Stimulated activated CD4-positive, alpha-beta T cell treated with anti-CD3 and anti-CD28 coated beads, Interleukin-15, amount 100 ng/mL, for 1 hour (primary cell): ENCODE measurements at regions not wholly inside any gene's neighbourhood (a gene's known extent, or its start where the extent isn't known, plus 50 kb on each side); places are given as distances from the start of the nearest gene placed in this dataset.
"Not testable (repeated sequence)": the region's sequence is repeated elsewhere in the genome, so short reads cannot be mapped to it uniquely, and the experiment has no call there.

Experiments used
- DNase-seq, 2 donors: peaks; one replicate each; pipeline ENCODE4 v3.0.0-alpha.2; 2020; ENCODE audit warnings: low read depth in 1 of 2, low spot score in 1 of 2

DNA sequence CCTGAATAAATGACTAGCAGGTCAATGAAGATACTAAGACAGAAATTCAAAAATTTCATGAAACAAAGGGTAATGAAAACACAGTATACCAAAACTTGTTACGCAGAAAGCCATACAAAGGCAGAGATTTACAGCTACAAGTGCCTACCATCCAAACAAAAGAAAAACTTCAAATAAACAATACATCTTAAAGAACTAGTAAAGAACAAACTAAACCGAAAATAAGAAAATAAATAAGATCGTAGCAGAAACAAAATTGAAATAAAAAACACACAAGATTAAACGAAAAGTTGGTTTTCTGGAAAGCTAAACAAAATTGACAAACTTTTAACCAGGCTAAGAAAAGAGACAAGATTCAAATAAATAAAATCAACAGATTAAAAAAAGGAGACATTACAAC, 51.5 kb downstream of the VPREB1 start:
- not testable (repeated sequence) for DNase-seq

DNA sequence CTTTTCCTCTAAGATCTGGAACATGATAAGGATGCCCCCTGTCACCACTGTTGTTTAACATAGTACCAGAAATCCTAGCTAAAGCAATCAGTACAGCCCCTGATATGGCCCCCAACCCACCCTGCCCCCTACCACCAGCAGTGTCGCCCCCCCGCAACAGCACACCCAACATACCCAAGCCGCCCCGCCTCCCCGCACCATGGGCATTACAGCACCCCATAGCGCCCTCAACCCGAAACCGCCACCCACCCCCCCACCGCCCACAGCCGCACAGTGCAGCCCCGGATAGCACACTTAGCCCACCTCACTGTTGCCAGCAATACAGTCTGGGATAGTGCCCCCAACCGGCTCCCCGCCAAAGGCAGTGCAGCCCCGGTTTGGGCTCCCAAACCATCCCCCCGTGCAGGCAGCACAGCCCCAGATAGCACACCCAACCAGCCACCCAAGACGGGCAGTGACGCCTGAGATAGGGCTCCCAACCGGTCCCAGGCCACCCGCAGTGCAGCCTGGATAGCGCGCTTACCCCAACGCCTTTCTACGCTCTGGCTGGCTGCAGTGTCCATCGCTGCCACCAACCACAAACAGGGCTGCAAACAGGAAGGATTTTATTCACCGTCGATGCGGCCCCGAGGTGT, 52.7 kb downstream of the VPREB1 start:
- not testable (repeated sequence) for DNase-seq

DNA sequence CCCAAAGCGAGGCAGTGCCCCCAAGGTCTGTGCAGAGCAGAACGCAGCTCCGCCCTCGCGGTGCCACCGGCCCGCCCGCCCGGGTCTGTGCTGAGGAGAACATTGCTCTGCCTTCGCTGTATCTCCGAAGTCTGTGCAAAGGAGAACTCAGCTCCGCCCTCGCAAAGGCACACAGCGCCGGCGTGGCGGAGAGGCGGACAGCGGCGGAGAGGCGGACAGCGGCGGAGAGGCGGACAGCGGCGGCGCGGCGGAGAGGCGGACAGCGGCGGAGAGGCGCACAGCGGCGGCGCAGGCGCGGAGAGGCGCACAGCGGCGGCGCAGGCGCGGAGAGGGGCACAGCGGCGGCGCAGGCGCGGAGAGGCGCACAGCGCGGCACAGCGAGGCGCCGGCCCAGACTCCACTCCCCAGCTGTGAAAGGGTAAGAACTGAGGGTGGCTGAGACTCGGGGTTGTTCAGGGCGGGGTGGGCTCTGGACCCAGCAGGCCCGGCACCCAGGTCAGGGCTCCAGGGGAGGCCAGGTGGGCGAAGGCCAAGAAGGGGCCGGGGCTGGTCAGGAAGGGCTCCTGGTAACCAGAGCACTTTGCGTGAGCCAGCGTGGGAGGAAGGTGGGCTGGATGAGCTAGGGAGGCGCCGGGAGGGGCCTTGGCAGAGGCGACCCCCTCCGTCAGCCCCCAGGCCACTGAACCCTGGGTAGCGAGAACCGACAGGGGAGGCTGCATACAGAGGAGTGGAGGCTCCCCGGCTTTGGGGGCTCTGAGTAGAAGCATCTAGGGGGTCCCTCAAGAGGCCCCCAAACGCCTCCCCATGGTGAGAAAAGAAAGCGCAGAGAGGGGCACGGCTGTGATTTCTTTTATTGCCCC, 53.4 kb downstream of the VPREB1 start:
- DNase-seq = peak; percentile 61 to 73

DNA sequence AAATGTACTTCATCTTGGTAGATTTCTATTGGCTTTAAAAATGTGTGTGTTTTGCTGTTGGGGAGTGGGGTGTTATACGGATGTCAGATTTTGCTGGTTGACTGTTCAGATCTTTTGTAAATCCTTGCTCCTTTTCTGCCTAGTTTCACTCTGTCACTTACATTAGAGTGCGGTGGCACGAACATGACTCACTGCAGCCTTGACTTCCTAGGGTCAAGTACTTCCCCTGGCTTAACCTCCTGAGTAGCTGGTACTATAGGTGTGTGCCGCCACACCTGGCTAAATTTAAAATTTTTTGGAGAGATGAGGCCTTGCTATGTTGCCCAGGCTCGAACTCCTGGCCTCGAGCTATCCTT, 54.0 kb downstream of the VPREB1 start:
- DNase-seq = not testable (repeated sequence)

DNA sequence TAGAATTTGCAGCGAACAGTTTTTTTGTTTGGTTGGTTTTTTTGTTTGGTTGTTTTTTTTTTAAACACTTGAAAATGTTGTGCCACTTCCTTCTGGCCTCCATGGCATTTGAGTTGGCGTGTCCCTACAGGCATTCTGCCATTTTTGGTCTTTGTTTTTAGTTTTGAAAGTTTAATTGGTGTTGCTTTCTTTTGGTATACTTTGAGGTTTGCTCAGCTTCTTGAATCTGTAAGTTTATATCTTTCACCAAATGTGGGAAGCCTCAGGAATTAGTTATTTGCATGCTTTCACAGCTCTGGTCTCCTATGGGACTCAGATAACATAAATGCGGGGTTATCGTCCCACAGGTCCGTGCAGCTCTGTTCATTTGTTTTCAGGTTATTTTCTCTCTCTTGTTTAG, 55.9 kb downstream of the VPREB1 start:
- not testable (repeated sequence) for DNase-seq

DNA sequence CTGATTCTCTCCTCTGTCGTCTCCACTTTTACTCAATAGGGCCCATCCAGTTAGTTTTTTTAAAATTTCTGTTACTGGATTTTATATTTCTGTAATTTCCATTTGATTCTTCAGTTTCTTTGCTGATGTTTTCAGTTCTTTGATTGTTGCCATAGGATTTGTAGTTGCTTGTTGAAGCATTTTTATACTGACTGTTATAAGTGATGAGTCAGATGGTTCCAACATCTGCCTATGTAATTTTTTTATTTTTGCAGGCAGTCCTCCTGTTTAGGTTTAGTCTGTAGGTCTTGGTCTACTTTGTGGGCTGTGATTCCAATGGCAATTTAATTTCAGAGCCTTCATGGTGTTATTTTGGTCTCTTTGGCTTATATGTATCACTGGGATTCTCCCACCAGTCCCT, 56.4 kb downstream of the VPREB1 start:
- DNase-seq = not testable (repeated sequence)

DNA sequence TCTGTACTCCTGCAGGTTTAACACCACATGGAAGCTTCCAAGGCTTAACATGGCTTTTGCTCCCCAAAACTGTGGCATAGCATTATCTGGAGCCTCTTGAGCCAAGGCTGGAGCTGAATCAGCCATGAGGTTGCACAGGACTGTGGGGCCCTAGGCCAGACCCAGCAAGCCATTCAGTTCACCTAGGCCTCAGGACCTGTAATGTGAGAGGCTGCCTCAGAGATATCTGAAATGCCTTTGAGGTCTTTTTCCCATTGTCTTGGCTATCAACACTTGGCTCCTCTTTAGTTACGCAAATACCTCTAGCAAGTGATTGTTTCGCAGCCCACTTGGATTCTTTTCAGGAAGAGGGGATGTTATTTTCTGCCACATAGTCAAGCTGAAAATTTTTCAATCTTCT, 72.0 kb downstream of the VPREB1 start:
- no peak for DNase-seq

DNA sequence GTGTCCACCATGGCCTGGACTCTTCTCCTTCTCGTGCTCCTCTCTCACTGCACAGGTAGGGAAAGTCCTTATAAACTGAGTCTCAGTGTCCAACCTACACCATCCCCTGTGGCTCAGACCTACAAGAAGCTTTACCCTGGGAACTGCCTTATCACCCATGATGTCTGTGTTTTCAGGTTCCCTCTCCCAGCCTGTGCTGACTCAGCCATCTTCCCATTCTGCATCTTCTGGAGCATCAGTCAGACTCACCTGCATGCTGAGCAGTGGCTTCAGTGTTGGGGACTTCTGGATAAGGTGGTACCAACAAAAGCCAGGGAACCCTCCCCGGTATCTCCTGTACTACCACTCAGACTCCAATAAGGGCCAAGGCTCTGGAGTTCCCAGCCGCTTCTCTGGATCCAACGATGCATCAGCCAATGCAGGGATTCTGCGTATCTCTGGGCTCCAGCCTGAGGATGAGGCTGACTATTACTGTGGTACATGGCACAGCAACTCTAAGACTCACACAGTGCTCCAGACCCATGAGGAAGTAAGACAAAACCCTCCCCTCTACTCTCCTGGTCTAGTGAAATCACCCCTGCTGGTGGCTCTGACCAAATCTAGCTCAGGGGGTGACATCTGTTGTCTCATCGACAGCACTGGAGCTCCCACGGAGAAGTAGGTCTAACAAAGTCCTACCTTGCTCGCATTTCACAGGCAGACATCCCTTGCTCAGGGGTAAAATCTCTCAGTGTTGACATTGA, 74.3 kb downstream of the VPREB1 start:
- no peak for DNase-seq

DNA sequence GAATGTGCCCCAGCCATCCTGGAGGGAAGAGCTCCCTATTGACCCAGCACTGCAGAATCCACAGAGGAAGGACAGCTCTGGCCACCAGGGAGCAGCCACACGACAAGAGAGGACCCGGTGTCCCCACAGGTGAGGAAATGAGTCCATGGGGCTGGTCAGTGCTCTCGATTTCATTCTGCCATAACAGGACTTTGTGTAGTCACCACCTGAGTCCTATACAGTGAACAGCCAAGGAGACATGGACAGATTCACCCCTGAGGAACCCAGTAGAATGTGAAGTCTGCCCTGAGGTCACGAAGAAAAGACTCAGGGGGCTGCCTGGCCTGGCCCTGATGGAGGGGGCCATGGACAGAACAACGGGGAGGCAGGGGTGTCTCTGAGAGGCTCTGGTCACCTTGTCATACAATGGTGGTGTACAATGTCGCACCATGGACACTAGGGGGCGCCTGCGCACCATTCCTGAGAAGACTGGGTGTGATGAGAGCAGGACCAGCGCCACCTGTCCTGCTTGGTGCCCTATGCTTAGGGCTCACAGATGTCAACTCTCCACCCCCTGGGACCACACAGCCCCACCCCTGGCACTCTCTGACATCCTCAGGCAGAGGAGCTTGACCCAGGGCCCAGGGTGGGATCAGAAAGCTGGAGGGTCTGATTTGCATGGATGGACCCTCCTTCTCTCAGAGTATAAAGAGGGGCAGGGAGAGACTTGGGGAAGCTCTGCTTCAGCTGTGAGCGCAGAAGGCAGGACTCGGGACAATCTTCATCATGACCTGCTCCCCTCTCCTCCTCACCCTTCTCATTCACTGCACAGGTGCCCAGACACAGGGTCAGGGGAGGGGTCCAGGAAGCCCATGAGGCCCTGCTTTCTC, 77.4 kb downstream of the VPREB1 start:
- peak; percentile 42 to 51 for DNase-seq

DNA sequence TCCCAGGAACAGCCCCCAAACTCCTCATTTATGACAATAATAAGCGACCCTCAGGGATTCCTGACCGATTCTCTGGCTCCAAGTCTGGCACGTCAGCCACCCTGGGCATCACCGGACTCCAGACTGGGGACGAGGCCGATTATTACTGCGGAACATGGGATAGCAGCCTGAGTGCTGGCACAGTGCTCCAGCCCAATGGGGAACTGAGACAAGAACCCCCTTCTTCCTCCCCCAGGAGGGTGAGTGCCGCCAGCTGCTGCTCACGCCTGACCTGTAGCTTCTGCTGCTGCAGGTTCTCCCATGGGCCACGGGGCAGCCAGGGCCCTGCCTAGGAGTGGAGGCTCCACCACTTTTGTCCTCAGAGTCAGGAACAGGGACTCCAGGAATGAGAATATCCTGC, 78.2 kb downstream of the VPREB1 start:
- no peak for DNase-seq

DNA sequence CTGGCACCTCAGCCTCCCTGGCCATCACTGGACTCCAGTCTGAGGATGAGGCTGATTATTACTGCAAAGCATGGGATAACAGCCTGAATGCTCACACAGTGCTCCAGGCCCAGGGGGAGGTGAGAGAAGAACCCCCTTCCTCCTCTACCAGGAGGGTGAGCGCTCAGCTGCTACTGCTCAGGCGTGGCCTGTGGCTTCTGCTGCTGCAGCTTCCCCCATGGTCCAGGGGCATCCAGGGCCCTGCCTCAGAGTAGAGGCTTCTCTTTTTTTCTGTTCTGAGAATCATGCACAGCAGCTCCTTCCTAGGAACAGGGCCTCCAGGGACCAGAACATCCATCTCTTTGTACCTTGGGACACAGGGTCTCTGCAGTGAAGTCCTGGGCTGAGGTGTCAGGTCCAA, 83.1 kb downstream of the VPREB1 start:
- no peak for DNase-seq

DNA sequence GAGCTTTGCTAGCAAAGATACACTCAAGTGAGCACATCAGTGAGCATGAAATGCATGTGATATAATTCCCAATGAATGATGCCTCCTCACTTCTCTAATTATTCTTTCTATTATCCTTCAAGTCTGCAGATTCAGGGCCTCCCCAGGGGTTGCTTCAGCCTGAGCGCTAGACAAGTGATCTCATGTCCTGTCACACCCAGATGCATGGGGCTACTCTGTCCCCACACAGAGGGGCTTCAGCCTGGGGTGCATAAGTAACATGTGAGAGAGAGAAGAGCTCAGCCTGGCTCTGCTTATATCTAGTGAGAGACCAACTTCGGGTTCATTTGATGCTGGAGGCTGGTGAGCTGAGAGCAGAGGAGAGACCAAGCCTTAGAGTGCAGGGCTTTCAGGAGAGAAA, 85.2 kb downstream of the VPREB1 start:
- no peak for DNase-seq

DNA sequence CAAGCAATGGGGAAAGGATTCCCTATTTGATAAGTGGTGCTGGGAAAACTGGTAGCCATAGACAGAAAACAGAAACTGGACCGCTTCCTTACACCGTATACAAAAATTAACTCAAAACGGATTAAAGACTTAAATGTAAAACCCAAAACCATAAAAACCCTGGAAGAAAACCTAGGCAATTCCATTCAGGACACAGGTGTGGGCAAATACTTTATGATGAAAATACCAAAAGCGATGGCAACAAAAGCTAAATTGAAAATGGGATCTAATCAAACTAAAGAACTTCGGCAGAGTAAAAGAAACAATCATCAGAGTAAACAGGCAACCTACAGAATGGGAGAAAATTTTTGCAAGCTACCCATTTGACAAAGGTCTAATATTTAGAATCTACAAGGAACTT, 91.1 kb downstream of the VPREB1 start:
- DNase-seq = not testable (repeated sequence)

DNA sequence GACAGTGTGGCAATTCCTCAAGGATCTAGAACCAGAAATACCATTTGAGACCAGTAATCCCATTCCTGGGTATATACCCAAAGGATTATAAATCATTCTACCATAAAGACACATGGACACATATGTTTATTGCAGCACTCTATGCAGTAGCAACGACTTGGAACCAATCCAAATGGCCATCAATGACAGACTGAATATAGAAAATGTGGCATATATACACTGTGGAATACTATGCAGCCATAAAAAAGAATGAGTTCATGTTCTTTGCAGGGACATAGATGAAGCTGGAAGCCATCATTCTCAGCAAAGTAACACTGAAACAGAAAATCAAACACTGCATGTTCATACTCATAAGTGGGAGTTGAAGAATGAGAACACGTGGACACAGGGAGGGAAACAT, 91.7 kb downstream of the VPREB1 start:
- DNase-seq = not testable (repeated sequence)

DNA sequence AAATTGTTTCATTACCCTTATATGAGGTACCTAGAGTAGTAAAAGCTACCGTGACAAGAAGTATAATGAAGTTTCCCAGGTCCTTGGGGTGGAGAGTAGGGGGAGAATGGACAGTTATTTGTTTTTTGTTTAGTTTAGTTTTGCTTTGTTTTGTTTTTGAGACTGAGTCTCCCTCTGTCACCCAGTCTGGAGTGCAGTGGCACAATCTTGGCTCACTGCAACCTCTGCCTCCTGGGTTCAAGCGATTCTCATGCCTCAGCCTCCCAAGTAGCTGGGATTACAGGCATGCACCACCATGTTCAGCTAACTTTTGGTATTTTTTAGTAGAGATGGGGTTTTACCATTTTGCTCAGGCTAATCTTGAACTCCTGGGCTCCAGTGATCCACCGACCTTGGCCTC, 94.2 kb downstream of the VPREB1 start:
- not testable (repeated sequence) for DNase-seq

DNA sequence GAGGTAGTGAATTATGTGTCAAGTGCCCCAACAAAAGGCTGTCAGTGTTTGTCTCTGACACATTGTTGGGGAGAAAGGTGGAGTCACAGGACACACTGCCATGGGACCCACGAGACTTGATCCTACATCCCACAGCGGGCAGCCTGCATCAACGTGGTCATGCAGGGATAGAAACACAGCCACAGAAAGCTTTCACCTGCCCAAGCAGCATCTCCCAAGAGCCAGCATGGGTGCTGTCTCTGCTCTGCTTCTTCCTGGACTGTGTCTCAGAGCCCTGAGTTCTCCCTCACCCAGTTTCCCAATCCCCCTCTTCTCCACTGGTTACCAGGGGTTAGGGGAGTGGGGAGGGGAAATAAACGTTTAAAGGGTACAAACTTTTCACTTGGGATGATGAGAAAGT, 97.2 kb downstream of the VPREB1 start:
- no peak for DNase-seq

DNA sequence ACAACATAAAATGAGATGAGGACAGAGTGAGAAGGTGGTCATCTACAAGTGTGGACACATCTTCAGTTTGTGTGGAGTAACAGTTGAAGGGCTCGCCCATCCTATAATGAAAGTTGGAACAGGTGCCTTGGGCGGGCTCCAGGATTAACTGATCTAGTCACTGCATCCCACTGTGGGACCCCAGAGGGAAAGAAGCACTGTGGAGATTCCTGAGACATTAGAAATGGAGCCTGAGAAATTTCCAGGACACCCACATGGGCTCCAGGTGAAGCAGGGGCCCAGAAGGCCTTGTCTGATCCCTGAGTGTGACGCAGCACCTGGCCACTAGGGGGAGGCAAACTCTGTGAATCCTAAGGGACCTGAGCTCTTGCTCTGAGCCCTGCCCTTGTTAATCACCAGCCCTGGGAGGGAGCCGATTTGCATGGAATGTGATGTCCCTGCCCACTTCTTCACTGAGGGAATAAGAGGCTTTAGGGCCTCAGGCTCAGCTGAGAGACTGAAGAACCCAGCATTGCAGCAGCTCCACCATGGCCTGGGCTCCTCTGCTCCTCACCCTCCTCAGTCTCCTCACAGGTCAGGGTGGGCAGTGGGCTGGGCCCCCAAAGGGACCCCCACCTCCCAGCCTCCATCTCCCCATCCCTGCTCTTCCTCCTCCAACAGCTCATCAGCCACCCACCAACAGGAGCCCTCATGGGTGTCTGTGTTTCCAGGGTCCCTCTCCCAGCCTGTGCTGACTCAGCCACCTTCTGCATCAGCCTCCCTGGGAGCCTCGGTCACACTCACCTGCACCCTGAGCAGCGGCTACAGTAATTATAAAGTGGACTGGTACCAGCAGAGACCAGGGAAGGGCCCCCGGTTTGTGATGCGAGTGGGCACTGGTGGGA, 98.4 kb downstream of the VPREB1 start:
- peak; percentile 20 to 60 for DNase-seq

DNA sequence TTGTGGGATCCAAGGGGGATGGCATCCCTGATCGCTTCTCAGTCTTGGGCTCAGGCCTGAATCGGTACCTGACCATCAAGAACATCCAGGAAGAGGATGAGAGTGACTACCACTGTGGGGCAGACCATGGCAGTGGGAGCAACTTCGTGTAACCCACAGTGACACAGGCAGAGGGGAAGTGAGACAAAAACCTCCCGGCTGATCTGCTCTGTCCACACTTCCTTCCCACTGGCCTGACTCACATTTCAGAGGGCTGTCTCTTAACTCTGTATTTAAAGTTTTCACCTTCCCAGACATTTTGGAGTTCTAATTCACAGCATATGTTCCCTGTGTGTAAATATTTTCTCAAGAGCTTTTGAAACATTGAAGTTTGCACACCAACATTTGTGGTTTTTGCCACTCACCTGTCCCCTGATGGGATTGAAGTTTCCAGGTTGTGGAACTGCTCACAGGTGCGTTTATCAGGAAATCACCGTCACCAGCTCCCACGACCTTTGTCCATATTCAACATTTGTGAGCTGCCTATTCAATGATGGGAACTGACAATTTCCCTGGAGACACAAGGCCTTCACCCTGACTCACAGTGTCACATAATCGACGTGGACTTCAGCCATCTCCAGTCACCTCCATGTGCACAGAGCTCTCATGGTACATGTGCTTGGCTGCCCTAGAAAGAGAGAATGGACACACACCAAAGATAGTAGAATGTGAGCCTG, 99.2 kb downstream of the VPREB1 start:
- DNase-seq = no peak

DNA sequence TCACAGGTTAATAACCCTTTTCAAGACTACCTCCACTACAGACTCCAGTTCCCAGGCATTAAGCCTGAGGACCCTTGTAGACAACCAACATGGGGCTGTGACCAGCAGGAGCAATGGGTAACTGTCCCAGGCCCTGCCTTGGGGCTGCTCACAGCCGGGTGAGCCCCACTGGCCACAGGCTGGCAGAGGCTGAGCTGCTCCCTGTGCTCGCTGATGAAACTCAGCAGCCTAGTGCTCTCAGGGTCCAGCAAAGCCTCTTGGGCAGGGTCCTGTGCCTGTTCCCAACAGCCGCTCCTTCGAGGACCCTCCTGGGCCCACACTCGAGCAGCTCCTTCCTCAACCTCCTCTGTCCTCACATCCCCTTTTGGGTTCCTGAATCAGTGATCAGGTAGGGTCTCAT, 99.8 kb downstream of the VPREB1 start:
- no peak for DNase-seq
